ENCODE measurements at regions not wholly inside any gene's neighbourhood (a gene's known extent, or its start where the extent isn't known, plus 50 kb on each side); places are given as distances from the start of the nearest gene placed in this dataset.

DNA sequence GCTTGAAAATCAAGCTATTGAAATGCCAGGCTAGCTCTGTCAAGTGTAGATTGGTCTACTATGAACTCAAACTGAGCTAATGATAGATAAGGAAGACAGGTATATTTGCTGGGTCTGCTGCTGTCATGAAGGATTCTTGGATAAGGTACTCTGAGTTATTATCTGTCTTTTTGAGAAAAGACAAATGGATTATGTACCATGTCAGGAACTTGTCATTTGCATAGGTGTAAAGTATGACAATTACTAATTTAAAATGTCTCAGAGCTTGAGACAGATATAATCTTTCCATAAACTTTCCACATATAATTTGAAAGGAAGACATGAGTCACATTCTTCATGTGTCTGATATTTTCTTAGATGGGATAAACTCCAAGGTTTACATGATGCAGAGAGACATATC, 594.1 kb upstream of the PTPRD start:
- H3K4me3 Mint-ChIP-seq = no peak overlapping the region
- no peaks in the 10 kb centered on the region for H3K27me3 Mint-ChIP-seq (ENCODE audit: low read depth)
- H3K27ac Mint-ChIP-seq = no peak overlapping the region
- no peak for DNase-seq (ENCODE audit: low spot score)
- ChIA-PET POLR2A (no interaction called here), CTCF (no interaction called here)
- no peaks in the 10 kb centered on the region for H3K4me1 Mint-ChIP-seq
- no peak for TF ChIP-seq ZNF121 (CRISPR knock-in tag; IDR thresholded peaks at IDR 0.05)
- TF ChIP-seq EMX1 (CRISPR knock-in tag; IDR thresholded peaks at IDR 0.05) = no peak
- TF ChIP-seq, protein P1, sequence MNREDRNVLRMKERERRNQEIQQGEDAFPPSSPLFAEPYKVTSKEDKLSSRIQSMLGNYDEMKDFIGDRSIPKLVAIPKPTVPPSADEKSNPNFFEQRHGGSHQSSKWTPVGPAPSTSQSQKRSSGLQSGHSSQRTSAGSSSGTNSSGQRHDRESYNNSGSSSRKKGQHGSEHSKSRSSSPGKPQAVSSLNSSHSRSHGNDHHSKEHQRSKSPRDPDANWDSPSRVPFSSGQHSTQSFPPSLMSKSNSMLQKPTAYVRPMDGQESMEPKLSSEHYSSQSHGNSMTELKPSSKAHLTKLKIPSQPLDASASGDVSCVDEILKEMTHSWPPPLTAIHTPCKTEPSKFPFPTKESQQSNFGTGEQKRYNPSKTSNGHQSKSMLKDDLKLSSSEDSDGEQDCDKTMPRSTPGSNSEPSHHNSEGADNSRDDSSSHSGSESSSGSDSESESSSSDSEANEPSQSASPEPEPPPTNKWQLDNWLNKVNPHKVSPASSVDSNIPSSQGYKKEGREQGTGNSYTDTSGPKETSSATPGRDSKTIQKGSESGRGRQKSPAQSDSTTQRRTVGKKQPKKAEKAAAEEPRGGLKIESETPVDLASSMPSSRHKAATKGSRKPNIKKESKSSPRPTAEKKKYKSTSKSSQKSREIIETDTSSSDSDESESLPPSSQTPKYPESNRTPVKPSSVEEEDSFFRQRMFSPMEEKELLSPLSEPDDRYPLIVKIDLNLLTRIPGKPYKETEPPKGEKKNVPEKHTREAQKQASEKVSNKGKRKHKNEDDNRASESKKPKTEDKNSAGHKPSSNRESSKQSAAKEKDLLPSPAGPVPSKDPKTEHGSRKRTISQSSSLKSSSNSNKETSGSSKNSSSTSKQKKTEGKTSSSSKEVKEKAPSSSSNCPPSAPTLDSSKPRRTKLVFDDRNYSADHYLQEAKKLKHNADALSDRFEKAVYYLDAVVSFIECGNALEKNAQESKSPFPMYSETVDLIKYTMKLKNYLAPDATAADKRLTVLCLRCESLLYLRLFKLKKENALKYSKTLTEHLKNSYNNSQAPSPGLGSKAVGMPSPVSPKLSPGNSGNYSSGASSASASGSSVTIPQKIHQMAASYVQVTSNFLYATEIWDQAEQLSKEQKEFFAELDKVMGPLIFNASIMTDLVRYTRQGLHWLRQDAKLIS (CRISPR knock-in tag; IDR thresholded peaks at IDR 0.05; ENCODE audit: borderline replicate concordance) = no peak
- TF ChIP-seq, protein P2, sequence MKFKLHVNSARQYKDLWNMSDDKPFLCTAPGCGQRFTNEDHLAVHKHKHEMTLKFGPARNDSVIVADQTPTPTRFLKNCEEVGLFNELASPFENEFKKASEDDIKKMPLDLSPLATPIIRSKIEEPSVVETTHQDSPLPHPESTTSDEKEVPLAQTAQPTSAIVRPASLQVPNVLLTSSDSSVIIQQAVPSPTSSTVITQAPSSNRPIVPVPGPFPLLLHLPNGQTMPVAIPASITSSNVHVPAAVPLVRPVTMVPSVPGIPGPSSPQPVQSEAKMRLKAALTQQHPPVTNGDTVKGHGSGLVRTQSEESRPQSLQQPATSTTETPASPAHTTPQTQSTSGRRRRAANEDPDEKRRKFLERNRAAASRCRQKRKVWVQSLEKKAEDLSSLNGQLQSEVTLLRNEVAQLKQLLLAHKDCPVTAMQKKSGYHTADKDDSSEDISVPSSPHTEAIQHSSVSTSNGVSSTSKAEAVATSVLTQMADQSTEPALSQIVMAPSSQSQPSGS (CRISPR knock-in tag; IDR thresholded peaks at IDR 0.05; ENCODE audit: borderline replicate concordance, low read depth) = no peak
- no peak for TF ChIP-seq TP53 (CRISPR knock-in tag; IDR thresholded peaks at IDR 0.05)
- TF ChIP-seq, protein P3, sequence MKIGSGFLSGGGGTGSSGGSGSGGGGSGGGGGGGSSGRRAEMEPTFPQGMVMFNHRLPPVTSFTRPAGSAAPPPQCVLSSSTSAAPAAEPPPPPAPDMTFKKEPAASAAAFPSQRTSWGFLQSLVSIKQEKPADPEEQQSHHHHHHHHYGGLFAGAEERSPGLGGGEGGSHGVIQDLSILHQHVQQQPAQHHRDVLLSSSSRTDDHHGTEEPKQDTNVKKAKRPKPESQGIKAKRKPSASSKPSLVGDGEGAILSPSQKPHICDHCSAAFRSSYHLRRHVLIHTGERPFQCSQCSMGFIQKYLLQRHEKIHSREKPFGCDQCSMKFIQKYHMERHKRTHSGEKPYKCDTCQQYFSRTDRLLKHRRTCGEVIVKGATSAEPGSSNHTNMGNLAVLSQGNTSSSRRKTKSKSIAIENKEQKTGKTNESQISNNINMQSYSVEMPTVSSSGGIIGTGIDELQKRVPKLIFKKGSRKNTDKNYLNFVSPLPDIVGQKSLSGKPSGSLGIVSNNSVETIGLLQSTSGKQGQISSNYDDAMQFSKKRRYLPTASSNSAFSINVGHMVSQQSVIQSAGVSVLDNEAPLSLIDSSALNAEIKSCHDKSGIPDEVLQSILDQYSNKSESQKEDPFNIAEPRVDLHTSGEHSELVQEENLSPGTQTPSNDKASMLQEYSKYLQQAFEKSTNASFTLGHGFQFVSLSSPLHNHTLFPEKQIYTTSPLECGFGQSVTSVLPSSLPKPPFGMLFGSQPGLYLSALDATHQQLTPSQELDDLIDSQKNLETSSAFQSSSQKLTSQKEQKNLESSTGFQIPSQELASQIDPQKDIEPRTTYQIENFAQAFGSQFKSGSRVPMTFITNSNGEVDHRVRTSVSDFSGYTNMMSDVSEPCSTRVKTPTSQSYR (CRISPR knock-in tag; IDR thresholded peaks at IDR 0.05) = no peak
- TF ChIP-seq, protein P4, sequence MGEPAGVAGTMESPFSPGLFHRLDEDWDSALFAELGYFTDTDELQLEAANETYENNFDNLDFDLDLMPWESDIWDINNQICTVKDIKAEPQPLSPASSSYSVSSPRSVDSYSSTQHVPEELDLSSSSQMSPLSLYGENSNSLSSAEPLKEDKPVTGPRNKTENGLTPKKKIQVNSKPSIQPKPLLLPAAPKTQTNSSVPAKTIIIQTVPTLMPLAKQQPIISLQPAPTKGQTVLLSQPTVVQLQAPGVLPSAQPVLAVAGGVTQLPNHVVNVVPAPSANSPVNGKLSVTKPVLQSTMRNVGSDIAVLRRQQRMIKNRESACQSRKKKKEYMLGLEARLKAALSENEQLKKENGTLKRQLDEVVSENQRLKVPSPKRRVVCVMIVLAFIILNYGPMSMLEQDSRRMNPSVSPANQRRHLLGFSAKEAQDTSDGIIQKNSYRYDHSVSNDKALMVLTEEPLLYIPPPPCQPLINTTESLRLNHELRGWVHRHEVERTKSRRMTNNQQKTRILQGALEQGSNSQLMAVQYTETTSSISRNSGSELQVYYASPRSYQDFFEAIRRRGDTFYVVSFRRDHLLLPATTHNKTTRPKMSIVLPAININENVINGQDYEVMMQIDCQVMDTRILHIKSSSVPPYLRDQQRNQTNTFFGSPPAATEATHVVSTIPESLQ (CRISPR knock-in tag; IDR thresholded peaks at IDR 0.05) = no peak
- TF ChIP-seq, protein P5, sequence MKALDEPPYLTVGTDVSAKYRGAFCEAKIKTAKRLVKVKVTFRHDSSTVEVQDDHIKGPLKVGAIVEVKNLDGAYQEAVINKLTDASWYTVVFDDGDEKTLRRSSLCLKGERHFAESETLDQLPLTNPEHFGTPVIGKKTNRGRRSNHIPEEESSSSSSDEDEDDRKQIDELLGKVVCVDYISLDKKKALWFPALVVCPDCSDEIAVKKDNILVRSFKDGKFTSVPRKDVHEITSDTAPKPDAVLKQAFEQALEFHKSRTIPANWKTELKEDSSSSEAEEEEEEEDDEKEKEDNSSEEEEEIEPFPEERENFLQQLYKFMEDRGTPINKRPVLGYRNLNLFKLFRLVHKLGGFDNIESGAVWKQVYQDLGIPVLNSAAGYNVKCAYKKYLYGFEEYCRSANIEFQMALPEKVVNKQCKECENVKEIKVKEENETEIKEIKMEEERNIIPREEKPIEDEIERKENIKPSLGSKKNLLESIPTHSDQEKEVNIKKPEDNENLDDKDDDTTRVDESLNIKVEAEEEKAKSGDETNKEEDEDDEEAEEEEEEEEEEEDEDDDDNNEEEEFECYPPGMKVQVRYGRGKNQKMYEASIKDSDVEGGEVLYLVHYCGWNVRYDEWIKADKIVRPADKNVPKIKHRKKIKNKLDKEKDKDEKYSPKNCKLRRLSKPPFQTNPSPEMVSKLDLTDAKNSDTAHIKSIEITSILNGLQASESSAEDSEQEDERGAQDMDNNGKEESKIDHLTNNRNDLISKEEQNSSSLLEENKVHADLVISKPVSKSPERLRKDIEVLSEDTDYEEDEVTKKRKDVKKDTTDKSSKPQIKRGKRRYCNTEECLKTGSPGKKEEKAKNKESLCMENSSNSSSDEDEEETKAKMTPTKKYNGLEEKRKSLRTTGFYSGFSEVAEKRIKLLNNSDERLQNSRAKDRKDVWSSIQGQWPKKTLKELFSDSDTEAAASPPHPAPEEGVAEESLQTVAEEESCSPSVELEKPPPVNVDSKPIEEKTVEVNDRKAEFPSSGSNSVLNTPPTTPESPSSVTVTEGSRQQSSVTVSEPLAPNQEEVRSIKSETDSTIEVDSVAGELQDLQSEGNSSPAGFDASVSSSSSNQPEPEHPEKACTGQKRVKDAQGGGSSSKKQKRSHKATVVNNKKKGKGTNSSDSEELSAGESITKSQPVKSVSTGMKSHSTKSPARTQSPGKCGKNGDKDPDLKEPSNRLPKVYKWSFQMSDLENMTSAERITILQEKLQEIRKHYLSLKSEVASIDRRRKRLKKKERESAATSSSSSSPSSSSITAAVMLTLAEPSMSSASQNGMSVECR (CRISPR knock-in tag; IDR thresholded peaks at IDR 0.05; ENCODE audit: borderline replicate concordance) = no peak
- TF ChIP-seq MYBL2 (CRISPR knock-in tag; IDR thresholded peaks at IDR 0.05) = no peak
- TF ChIP-seq, protein P6, sequence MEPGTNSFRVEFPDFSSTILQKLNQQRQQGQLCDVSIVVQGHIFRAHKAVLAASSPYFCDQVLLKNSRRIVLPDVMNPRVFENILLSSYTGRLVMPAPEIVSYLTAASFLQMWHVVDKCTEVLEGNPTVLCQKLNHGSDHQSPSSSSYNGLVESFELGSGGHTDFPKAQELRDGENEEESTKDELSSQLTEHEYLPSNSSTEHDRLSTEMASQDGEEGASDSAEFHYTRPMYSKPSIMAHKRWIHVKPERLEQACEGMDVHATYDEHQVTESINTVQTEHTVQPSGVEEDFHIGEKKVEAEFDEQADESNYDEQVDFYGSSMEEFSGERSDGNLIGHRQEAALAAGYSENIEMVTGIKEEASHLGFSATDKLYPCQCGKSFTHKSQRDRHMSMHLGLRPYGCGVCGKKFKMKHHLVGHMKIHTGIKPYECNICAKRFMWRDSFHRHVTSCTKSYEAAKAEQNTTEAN (CRISPR knock-in tag; IDR thresholded peaks at IDR 0.05) = no peak
- TF ChIP-seq, protein P7, sequence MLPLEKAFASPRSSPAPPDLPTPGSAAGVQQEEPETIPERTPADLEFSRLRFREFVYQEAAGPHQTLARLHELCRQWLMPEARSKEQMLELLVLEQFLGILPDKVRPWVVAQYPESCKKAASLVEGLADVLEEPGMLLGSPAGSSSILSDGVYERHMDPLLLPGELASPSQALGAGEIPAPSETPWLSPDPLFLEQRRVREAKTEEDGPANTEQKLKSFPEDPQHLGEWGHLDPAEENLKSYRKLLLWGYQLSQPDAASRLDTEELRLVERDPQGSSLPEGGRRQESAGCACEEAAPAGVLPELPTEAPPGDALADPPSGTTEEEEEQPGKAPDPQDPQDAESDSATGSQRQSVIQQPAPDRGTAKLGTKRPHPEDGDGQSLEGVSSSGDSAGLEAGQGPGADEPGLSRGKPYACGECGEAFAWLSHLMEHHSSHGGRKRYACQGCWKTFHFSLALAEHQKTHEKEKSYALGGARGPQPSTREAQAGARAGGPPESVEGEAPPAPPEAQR (CRISPR knock-in tag; IDR thresholded peaks at IDR 0.05) = no peak
- no peak for TF ChIP-seq NFYB (CRISPR knock-in tag; conservative IDR thresholded peaks at IDR 0.05; ENCODE audit: low read depth)
- no peak for TF ChIP-seq RORB (CRISPR knock-in tag; IDR thresholded peaks at IDR 0.05)
- no peak for TF ChIP-seq ZNF423 (CRISPR knock-in tag; IDR thresholded peaks at IDR 0.05)
- no peak for TF ChIP-seq NR2C2 (CRISPR knock-in tag; IDR thresholded peaks at IDR 0.05)
- no peaks in the 10 kb centered on the region for H3K9me3 Mint-ChIP-seq
- ATAC-seq = no peak
- no peaks in the 10 kb centered on the region for H3K36me3 Mint-ChIP-seq
